NT2/D1 (cell line): ENCODE measurements at regions not wholly inside any gene's neighbourhood (a gene's known extent, or its start where the extent isn't known, plus 50 kb on each side); places are given as distances from the start of the nearest gene placed in this dataset.
A peak's percentile ranks its signal among the peaks of the same experiment; 100 is the strongest.

Source experiments
- DNase-seq: peaks from one replicate; pipeline ENCODE4 v3.0.0-alpha.2; 2011; ENCODE audit warnings: low read depth, low spot score
- H3K27me3 ChIP-seq: 2 replicates; pipeline ENCODE4 v1.6.0; 2011; ENCODE audit warnings: mild to moderate bottlenecking; ENCODE audit not compliant: insufficient read length, insufficient read depth
- H3K36me3 ChIP-seq: 2 replicates; pipeline ENCODE4 v1.6.1; 2011; ENCODE audit warnings: mild to moderate bottlenecking, low read length, mixed read lengths; ENCODE audit not compliant: insufficient read depth, insufficient read length
- H3K4me1 ChIP-seq: 2 replicates; pipeline ENCODE4 v1.5.1; 2011; ENCODE audit not compliant: insufficient read depth, insufficient read length
- H3K4me3 ChIP-seq: 2 replicates; pipeline ENCODE4 v1.5.1; 2011; ENCODE audit warnings: low read depth; ENCODE audit not compliant: insufficient read length
- H3K9ac ChIP-seq: 2 replicates; pipeline ENCODE4 v1.6.0; 2011; ENCODE audit warnings: low read depth; ENCODE audit not compliant: insufficient read length
- H3K9me3 ChIP-seq: 2 replicates; pipeline ENCODE4 v1.5.1; 2011; ENCODE audit warnings: mild to moderate bottlenecking, low read length; ENCODE audit not compliant: insufficient read depth
- SUZ12 ChIP-seq: IDR thresholded peaks from 2 replicates; pipeline ENCODE4 v1.6.1; 2011; ENCODE audit not compliant: insufficient read length, insufficient read depth; ENCODE audit errors: extremely low read depth
- YY1 ChIP-seq: IDR thresholded peaks from 2 replicates; pipeline ENCODE4 v1.6.1; 2011; ENCODE audit not compliant: insufficient read length, insufficient read depth
- ZNF274 ChIP-seq: IDR thresholded peaks from 2 replicates; pipeline ENCODE4 v1.6.1; 2011; ENCODE audit warnings: mild to moderate bottlenecking, low read depth, low read length

DNA sequence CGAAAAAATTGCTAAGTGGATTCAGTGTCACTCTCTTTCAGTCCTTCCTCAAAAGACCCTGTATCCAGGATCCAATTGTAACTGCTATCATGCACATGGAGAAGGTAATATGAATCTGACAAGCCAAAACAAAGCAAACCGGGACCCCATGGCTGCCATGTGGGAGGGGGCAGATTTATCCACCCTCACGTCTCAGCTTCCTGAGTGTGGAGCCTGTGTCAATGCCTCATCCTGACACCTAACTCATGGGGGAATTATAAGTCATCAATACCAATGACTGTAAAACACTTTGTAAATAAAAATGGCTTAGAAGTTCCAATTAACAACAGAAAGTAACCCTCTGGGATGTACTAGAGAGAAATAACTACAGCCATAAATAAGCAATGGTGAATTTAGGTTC lies 174.1 kb upstream of the MCHR2 start:
- H3K9me3 ChIP-seq: no peaks in the 10 kb centered on the region
- no peak overlapping the region for H3K4me3 ChIP-seq
- no peak overlapping the region for H3K9ac ChIP-seq
- no peaks in the 10 kb centered on the region for H3K27me3 ChIP-seq
- TF ChIP-seq SUZ12: no peak
- TF ChIP-seq ZNF274: no peak
- no peak for TF ChIP-seq YY1
- H3K36me3 ChIP-seq: no peaks in the 10 kb centered on the region
- DNase-seq: no peak
- H3K4me1 ChIP-seq: no peaks in the 10 kb centered on the region

DNA sequence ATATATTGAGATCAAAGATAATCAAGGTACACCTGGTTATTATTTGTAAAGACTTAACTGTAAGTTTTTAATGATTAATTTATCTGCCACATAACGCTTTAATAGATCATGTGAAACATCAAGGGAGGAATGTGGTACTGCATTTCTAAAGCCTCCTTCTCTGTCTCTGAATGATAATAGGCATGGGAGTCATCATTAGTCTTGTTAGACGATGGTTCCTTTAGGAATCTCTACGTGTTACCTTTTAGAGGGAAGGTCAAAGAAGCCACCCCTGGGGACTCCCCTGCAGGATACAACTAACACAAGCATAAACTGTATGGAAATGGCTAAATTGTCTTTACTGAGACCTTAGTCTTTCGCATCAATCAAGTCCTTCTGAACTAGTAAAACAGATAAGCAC lies 173.6 kb upstream of the MCHR2 start:
- no peaks in the 10 kb centered on the region for H3K4me1 ChIP-seq
- peak; percentile 28 for DNase-seq
- TF ChIP-seq ZNF274: no peak
- TF ChIP-seq YY1: no peak
- no peak for TF ChIP-seq SUZ12
- no peaks in the 10 kb centered on the region for H3K27me3 ChIP-seq
- no peaks in the 10 kb centered on the region for H3K36me3 ChIP-seq
- H3K9me3 ChIP-seq: no peaks in the 10 kb centered on the region
- H3K9ac ChIP-seq: no peak overlapping the region
- H3K4me3 ChIP-seq: no peak overlapping the region

DNA sequence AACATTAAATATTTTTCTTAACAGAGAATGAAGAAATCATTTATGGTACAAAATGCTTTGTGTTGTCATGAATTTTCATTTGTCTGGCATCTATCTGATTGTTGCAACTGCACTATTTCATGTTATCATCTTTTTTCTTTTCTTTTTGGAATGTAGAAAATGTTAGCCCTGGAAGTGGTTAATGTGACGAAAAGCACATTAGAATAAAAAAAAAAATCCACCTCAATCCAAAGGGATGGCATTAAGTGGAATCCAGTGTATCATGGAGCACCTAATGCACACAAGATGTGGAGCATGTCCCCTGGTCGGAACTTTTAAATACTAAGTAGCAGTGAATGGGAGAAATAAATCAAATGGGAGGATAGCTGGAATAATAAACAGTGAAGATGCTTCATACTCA lies 172.9 kb upstream of the MCHR2 start:
- no peak for TF ChIP-seq YY1
- no peak for TF ChIP-seq SUZ12
- no peak for TF ChIP-seq ZNF274
- Histone ChIP-seq H3K36me3 (no peaks in the 10 kb centered on the region), H3K4me3 (no peak overlapping the region), H3K27me3 (no peaks in the 10 kb centered on the region), H3K9me3 (no peaks in the 10 kb centered on the region), H3K9ac (no peak overlapping the region), H3K4me1 (no peaks in the 10 kb centered on the region)
- no peak for DNase-seq

DNA sequence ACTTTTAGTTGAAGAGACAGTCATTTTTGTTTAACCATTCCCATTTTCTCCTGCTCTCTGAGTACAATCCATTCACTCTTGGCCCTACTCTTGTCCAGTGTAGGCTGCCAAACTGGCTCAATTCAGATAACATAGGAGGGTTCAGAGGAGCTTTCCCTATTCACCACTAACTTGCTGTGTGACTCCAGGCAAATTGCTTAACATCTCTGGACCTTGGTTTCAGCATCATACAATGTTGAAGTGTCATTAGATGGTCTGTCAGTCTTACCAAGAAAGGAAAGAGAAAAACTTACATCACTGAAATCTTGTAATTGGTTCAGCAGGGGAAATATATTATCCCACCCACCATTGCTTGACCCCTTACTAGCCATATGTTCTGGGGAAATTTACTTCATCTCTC lies 171.4 kb upstream of the MCHR2 start:
- DNase-seq: no peak
- no peak overlapping the region for H3K9ac ChIP-seq
- H3K27me3 ChIP-seq: no peaks in the 10 kb centered on the region
- no peak for TF ChIP-seq SUZ12
- no peak for TF ChIP-seq ZNF274
- TF ChIP-seq YY1: no peak
- H3K9me3 ChIP-seq: no peaks in the 10 kb centered on the region
- H3K36me3 ChIP-seq: peaks cover 1% of the 10 kb centered on the region
- H3K4me1 ChIP-seq: no peaks in the 10 kb centered on the region
- H3K4me3 ChIP-seq: no peak overlapping the region

DNA sequence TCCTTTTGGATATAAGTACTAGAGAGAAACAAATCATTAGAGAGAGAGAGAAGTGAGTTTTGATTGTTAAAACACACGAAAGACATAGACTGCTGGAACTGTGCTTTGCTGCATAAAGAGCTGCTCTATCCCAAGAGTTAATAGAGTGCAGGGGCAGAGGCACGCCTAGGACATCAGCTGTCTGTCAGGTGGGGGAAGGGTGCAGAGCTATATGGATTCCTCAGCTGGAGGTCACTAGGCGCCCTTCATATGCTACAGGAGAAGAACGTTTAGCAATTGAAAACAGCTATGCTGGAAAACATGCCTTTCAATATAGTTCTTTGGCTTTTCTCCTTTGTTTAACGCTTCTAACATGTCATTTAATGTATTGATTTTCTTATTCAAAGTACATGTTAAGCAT lies 169.0 kb upstream of the MCHR2 start:
- TF ChIP-seq SUZ12 (no peak), YY1 (no peak), ZNF274 (no peak)
- Histone ChIP-seq H3K4me1 (no peaks in the 10 kb centered on the region), H3K36me3 (peaks cover 6% of the 10 kb centered on the region), H3K9me3 (no peaks in the 10 kb centered on the region), H3K27me3 (no peaks in the 10 kb centered on the region), H3K9ac (no peak overlapping the region), H3K4me3 (no peak overlapping the region)
- no peak for DNase-seq

DNA sequence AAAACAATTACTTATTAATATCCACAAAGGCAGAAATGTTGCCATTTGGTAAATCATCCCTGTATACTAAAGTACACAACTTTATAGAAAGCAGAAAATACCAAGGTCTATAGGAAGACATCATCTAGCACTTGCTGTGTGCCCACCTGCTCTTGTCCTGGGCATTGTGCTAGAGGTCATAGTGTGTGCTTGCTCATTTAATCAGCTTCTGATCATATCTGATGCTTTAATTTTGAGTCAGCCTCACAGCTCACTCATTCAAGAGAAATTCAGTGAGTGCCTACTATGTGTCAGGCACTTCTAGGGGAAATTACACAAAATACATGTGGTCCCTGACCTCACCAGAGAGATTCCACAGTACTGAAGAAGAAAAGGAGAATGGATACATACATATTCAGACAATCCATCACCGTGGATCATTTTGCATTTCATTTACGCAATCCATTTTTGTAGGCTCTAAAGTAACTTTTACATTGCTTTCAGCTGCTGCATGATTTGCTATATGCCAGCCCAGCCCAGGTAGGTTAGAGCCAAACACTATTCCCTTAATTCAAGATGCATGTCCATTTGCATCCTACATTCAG lies 167.9 kb upstream of the MCHR2 start:
- H3K4me3 ChIP-seq: no peak overlapping the region
- no peaks in the 10 kb centered on the region for H3K27me3 ChIP-seq
- TF ChIP-seq SUZ12: no peak
- TF ChIP-seq YY1: no peak
- TF ChIP-seq ZNF274: no peak
- H3K4me1 ChIP-seq: no peaks in the 10 kb centered on the region
- no peak for DNase-seq
- peaks cover 6% of the 10 kb centered on the region for H3K36me3 ChIP-seq
- H3K9me3 ChIP-seq: no peaks in the 10 kb centered on the region
- no peak overlapping the region for H3K9ac ChIP-seq

DNA sequence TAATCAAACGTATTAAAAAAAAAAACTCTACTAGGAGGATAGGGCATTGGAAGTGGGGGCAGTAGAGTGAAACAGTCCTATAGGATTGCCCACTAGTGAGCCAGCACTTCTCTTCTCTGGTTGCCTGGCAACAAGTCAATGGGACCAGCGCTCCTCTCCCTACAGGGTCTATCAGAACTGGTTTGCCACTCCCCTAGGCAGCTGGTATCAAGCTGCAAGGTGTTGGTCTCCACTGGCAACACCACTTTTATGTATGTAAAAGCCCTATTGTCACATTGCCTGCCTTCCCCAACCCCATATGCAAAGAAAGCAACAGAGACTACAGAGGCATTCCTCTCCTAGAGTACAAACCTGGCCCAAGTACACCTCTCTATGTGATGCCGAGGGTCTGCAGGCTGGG lies 166.9 kb upstream of the MCHR2 start:
- no peak overlapping the region for H3K9ac ChIP-seq
- no peaks in the 10 kb centered on the region for H3K4me1 ChIP-seq
- no peak for DNase-seq
- no peaks in the 10 kb centered on the region for H3K9me3 ChIP-seq
- no peak for TF ChIP-seq SUZ12
- no peaks in the 10 kb centered on the region for H3K27me3 ChIP-seq
- H3K4me3 ChIP-seq: no peak overlapping the region
- peaks cover 6% of the 10 kb centered on the region for H3K36me3 ChIP-seq

DNA sequence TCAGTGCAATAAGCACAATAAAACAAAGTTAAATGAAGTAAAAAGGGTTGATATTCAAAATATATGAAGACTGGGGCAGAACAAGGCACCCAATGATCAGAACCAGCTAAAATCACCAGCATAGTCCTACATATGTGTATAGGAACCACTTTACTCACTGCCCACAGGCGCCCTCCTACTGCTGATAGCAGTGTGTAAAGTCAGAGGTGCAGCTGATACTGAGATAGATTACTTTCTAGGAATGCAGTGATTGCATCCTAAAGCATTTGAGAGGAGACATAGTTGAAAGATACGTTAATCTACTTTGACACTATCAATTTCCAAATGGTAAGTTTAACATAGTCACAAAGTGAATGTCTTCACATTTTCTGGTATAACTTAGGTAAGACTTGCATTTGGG lies 161.1 kb upstream of the MCHR2 start:
- peaks cover 5% of the 10 kb centered on the region for H3K36me3 ChIP-seq
- H3K9me3 ChIP-seq: no peaks in the 10 kb centered on the region
- no peaks in the 10 kb centered on the region for H3K27me3 ChIP-seq
- no peak overlapping the region for H3K4me3 ChIP-seq
- H3K9ac ChIP-seq: no peak overlapping the region
- H3K4me1 ChIP-seq: no peaks in the 10 kb centered on the region
- TF ChIP-seq ZNF274 (no peak), YY1 (no peak), SUZ12 (no peak)
- DNase-seq: no peak
